Osteocyte (in vitro differentiated cells): ENCODE measurements at regions not wholly inside any gene's neighbourhood (a gene's known extent, or its start where the extent isn't known, plus 50 kb on each side); places are given as distances from the start of the nearest gene placed in this dataset.

Experiments
- DNase-seq: peaks from one replicate; pipeline ENCODE4 v3.0.0; 2021; ENCODE audit warnings: mixed read lengths; ENCODE audit not compliant: unreplicated experiment; ENCODE audit errors: extremely low spot score
- H3K27ac Mint-ChIP-seq: one replicate; pipeline ENCODE4 v1.8.0; 2021; ENCODE audit warnings: mild to moderate bottlenecking, mixed read lengths; ENCODE audit not compliant: unreplicated experiment
- H3K27me3 Mint-ChIP-seq: one replicate; pipeline ENCODE4 v1.8.0; 2021; ENCODE audit warnings: mixed read lengths; ENCODE audit not compliant: unreplicated experiment
- H3K36me3 Mint-ChIP-seq: one replicate; pipeline ENCODE4 v1.8.0; 2021; ENCODE audit warnings: mixed read lengths; ENCODE audit not compliant: unreplicated experiment
- H3K4me1 Mint-ChIP-seq: one replicate; pipeline ENCODE4 v1.8.0; 2021; ENCODE audit warnings: mixed read lengths; ENCODE audit not compliant: unreplicated experiment
- H3K4me3 Mint-ChIP-seq: one replicate; pipeline ENCODE4 v1.8.0; 2021; ENCODE audit warnings: mild to moderate bottlenecking, moderate library complexity, mixed read lengths; ENCODE audit not compliant: unreplicated experiment
- H3K9me3 Mint-ChIP-seq: one replicate; pipeline ENCODE4 v1.8.0; 2021; ENCODE audit warnings: mixed read lengths; ENCODE audit not compliant: unreplicated experiment
- CTCF ChIP-seq: fragments of 200-600 bp; sonication (generic); IDR thresholded peaks from 2 replicates; pipeline ENCODE4 v1.5.0; 2021; ENCODE audit warnings: antibody characterized with exemption, mild to moderate bottlenecking, moderate library complexity

- Mint-ChIP-seq H3K9me3 (no peaks in the 10 kb centered on the region), H3K27me3 (no peaks in the 10 kb centered on the region), H3K36me3 (no peaks in the 10 kb centered on the region), H3K27ac (peak overlapping the region; percentile 15), H3K4me3 (no peak overlapping the region), H3K4me1 (peaks cover 54% of the 10 kb centered on the region)
- DNase-seq = no peak
- no peak for TF ChIP-seq CTCF
These were observed 130.9 kb downstream of the CHSY1 start for GRCh38 chr15:101120987-101121386.

GRCh38 chr15:101120473-101120872, 131.4 kb downstream of the CHSY1 start:
- no peak overlapping the region for H3K4me3 Mint-ChIP-seq
- TF ChIP-seq CTCF = no peak
- H3K27ac Mint-ChIP-seq = peak overlapping the region; percentile 15
- no peak for DNase-seq
- H3K36me3 Mint-ChIP-seq = no peaks in the 10 kb centered on the region
- H3K4me1 Mint-ChIP-seq = peaks cover 55% of the 10 kb centered on the region
- H3K9me3 Mint-ChIP-seq = no peaks in the 10 kb centered on the region
- no peaks in the 10 kb centered on the region for H3K27me3 Mint-ChIP-seq
